K562 (cell line): ENCODE measurements at regions not wholly inside any gene's neighbourhood (a gene's known extent, or its start where the extent isn't known, plus 50 kb on each side); places are given as distances from the start of the nearest gene placed in this dataset.

ENCODE experiments used
- ATAC-seq: fragments of 200-7000 bp; cut with Tn5 transposase; 3 replicates; pipeline ENCODE4 v1.9.1; 2020; ENCODE audit warnings: moderate library complexity
- BruUV-seq: library from RNA; stranded (reverse); fragments of 400-500 nt; replicated peaks from 2 replicates; lab custom pipeline; 2021; lab: Mats Ljungman, UMichigan
- CTCF ChIA-PET: fragments of 300-600 bp; formaldehyde crosslinking; extraction: SDS; loops from one replicate; lab custom pipeline; 2021; ENCODE audit warnings: low intra/inter-chr PET ratio; lab: Yijun Ruan, JAX
- POLR2A ChIA-PET: fragments of 300-600, 350-650 bp; sonication (Branson Sonifier 250); formaldehyde crosslinking; extraction: SDS; loops from one replicate; lab custom pipeline; 2021; ENCODE audit warnings: antibody characterized with exemption, inconsistent platforms; lab: Yijun Ruan, JAX
- DNase-seq, 4 experiments: peaks; one replicate each; pipeline versions ENCODE4 v3.0.0 to v3.0.0-alpha.2; 2011 to 2018; ENCODE audit warnings: low spot score in 3 of 4, mixed read lengths in 3 of 4; ENCODE audit errors: extremely low read depth in 1 of 4
- FAIRE-seq: peaks from 2 replicates; lab custom pipeline; 2011; peaks lifted over from hg19 to GRCh38; lab: Jason Lieb, UNC
- H2AFZ ChIP-seq: 2 replicates; pipeline ENCODE4 v1.6.0; 2011; ENCODE audit warnings: low read depth, low read length, control low read depth, inconsistent platforms
- H3K27ac ChIP-seq: fragments of 200-600 bp; 3 replicates; pipeline ENCODE4 v1.8.0; 2011; ENCODE audit warnings: low read depth, mild to moderate bottlenecking, control low read depth, inconsistent platforms, low read length, moderate library complexity, mixed read lengths; ENCODE audit errors: extremely low read depth
- H3K27me3 ChIP-seq, 2 experiments: fragments of 300-600 bp in 1 of 2; 2 replicates in 1 of 2; 3 replicates in 1 of 2; pipeline versions ENCODE4 v1.6.0 to v1.8.0; 2011; ENCODE audit warnings: inconsistent platforms in 2 of 2, low read length in 2 of 2, mild to moderate bottlenecking in 1 of 2, mixed read lengths in 1 of 2, moderate library complexity in 1 of 2; ENCODE audit not compliant: control insufficient read depth in 2 of 2, insufficient read depth in 2 of 2
- H3K36me3 ChIP-seq: fragments of 300-600 bp; 3 replicates; pipeline ENCODE4 v1.8.0; 2011; ENCODE audit warnings: mild to moderate bottlenecking, low read length, inconsistent platforms; ENCODE audit not compliant: control insufficient read depth, insufficient read depth
- H3K4me1 ChIP-seq, 2 experiments: fragments of 200-600 bp in 1 of 2; replicated peaks in 1 of 2; 2 replicates in 1 of 2; 3 replicates in 1 of 2; pipeline versions ENCODE4 v1.5.1 to v1.8.0; 2011; ENCODE audit warnings: inconsistent platforms in 2 of 2, low read length in 2 of 2, mild to moderate bottlenecking in 1 of 2, mixed read lengths in 1 of 2, moderate library complexity in 1 of 2; ENCODE audit not compliant: control insufficient read depth in 2 of 2, insufficient read depth in 2 of 2
- H3K4me2 ChIP-seq: 2 replicates; pipeline ENCODE4 v1.6.1; 2011; ENCODE audit warnings: low read length, control low read depth, inconsistent platforms, mixed read lengths; ENCODE audit not compliant: insufficient read depth
- H3K4me3 ChIP-seq: fragments of 200-600 bp; sonication (generic), shearing (Covaris generic); 2 replicates; pipeline ENCODE4 v1.5.1; 2016; ENCODE audit warnings: control low read depth, inconsistent platforms
- H3K79me2 ChIP-seq: fragments of 200-600 bp; 3 replicates; pipeline ENCODE4 v1.8.0; 2011; ENCODE audit warnings: low read length, inconsistent platforms; ENCODE audit not compliant: control insufficient read depth, insufficient read depth
- H3K9ac ChIP-seq, 2 experiments: 2 replicates each; pipeline versions ENCODE4 v1.6.0 to v1.6.1; 2011; ENCODE audit warnings: low read depth in 2 of 2, low read length in 2 of 2, control low read depth in 1 of 2, inconsistent platforms in 1 of 2, mild to moderate bottlenecking in 1 of 2, mixed read lengths in 1 of 2; ENCODE audit not compliant: insufficient read depth in 1 of 2
- H3K9me1 ChIP-seq: one replicate; pipeline ENCODE4 v1.6.0; 2011; ENCODE audit warnings: inconsistent platforms, mild to moderate bottlenecking, low read length, moderate library complexity; ENCODE audit not compliant: control insufficient read depth, insufficient read depth
- H3K9me3 ChIP-seq: replicated peaks from 2 replicates; pipeline ENCODE4 v1.5.1; 2011; ENCODE audit warnings: low read depth, low read length, inconsistent platforms; ENCODE audit not compliant: control insufficient read depth, insufficient read depth
- H4K20me1 ChIP-seq: replicated peaks from 2 replicates; pipeline ENCODE4 v1.6.1; 2011; ENCODE audit warnings: low read length, inconsistent platforms, mixed read lengths; ENCODE audit not compliant: control insufficient read depth, insufficient read depth
- HDAC2 ChIP-seq: fragments of 450-650 bp; IDR thresholded peaks from 2 replicates; pipeline ENCODE4 v1.6.1; 2016; ENCODE audit warnings: mild to moderate bottlenecking
- ZBTB17 ChIP-seq: fragments of 450-650 bp; formaldehyde crosslinking; IDR thresholded peaks from 2 replicates; pipeline ENCODE4 v1.4.0; 2020; ENCODE audit warnings: mild to moderate bottlenecking
- WGBS: fragments of 100-300 bp; shearing (Covaris generic); methylation state at CpG from one replicate; pipeline ENCODE4 v1.1.6; 2016; ENCODE audit warnings: low coverage, mixed read lengths; ENCODE audit not compliant: insufficient coverage; ENCODE audit errors: missing lambda C conversion rate; 5-methylcytosine and 5-hydroxymethylcytosine counted together
- in situ Hi-C: fragments of 300-500 bp; cut with MboI; formaldehyde crosslinking; loops from 4 replicates; pipeline ENCODE4 v1.15.0; 2018; ENCODE audit warnings: inconsistent platforms, mixed read lengths
- intact Hi-C: fragments of 100-400 bp; cut with micrococcal nuclease; formaldehyde crosslinking; loops from 2 replicates; pipeline ENCODE4 v1.14.2; 2022
- TF ChIP-seq, protein P1 (sequence below): fragments of 250-450 bp; sonication (Bioruptor Pico); IDR thresholded peaks from 2 replicates; pipeline ENCODE4 v1.8.0; 2021; ENCODE audit warnings: borderline replicate concordance, mild to moderate bottlenecking, moderate library complexity; ENCODE audit not compliant: poor library complexity, severe bottlenecking
- TF ChIP-seq, protein P2 (sequence below), 2 experiments: IDR thresholded peaks; 2 replicates each; pipeline ENCODE4 v1.6.1; 2012; ENCODE audit warnings: improper control_type of control experiment in 2 of 2, low read depth in 2 of 2, low read length in 2 of 2, borderline replicate concordance in 1 of 2

DNA sequence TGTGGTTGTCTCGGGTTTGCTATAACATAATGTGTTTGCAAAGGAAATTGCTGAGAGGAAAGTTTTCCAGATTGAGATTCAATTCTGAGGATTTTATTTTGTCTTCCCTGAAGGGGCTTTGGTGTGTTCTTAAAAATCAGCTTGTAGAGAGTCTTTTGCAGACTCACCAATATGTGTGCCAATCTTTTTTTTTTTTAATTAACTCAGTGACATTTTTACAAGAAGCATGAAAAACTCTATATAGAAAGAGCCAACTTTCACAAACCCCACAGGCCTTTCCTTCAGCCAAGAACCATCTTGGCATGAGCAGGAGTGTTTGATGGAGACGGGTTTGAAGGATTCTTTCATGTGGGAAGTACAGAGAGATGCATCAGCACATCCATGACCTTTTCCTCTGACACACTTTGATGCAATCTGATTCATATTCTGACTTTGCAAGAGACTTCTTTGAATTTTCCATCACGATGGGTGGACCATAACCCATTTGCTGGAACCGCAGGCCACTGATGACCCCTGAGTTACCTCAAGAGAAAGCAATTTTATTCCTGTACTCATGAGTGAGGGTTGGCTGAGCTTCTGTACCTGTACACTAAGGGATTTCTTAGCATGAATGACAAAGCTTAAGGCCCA, 892.6 kb downstream of the XPNPEP1 start:
- intact Hi-C loops (no loop called here), in situ Hi-C loops (no loop called here)
- CTCF ChIA-PET, result no interaction called here
- H3K79me2 ChIP-seq, result no peaks in the 10 kb centered on the region
- H3K9me1 ChIP-seq, result no peaks in the 10 kb centered on the region
- H3K4me3 ChIP-seq, result no peak overlapping the region
- TF ChIP-seq HDAC2, result no peak
- TF ChIP-seq, protein P1, sequence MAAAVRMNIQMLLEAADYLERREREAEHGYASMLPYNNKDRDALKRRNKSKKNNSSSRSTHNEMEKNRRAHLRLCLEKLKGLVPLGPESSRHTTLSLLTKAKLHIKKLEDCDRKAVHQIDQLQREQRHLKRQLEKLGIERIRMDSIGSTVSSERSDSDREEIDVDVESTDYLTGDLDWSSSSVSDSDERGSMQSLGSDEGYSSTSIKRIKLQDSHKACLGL (CRISPR knock-in tag), result no peak
- TF ChIP-seq ZBTB17 (CRISPR knock-in tag), result no peak
- TF ChIP-seq, protein P2, sequence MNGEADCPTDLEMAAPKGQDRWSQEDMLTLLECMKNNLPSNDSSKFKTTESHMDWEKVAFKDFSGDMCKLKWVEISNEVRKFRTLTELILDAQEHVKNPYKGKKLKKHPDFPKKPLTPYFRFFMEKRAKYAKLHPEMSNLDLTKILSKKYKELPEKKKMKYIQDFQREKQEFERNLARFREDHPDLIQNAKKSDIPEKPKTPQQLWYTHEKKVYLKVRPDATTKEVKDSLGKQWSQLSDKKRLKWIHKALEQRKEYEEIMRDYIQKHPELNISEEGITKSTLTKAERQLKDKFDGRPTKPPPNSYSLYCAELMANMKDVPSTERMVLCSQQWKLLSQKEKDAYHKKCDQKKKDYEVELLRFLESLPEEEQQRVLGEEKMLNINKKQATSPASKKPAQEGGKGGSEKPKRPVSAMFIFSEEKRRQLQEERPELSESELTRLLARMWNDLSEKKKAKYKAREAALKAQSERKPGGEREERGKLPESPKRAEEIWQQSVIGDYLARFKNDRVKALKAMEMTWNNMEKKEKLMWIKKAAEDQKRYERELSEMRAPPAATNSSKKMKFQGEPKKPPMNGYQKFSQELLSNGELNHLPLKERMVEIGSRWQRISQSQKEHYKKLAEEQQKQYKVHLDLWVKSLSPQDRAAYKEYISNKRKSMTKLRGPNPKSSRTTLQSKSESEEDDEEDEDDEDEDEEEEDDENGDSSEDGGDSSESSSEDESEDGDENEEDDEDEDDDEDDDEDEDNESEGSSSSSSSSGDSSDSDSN (IDR thresholded peaks at IDR 0.05; ENCODE audit: borderline replicate concordance in 1 of 2, low read depth in 2 of 2, low read length in 2 of 2), result no peak
- no peaks in the 10 kb centered on the region for H3K27me3 ChIP-seq
- FAIRE-seq (no peak), ATAC-seq (no peak), DNase-seq (no peak)
- H3K36me3 ChIP-seq, result no peaks in the 10 kb centered on the region
- H3K27ac ChIP-seq, result no peak overlapping the region
- WGBS, result 0% methylated on average over 4 of the region's 4 CpGs
- no peak overlapping the region for H3K4me2 ChIP-seq
- POLR2A ChIA-PET, result no interaction called here
- BruUV-seq, result no TSS peak
- no peak overlapping the region for H2AFZ ChIP-seq
- H3K4me1 ChIP-seq, result no peaks in the 10 kb centered on the region
- no peak overlapping the region for H3K9ac ChIP-seq
- no peaks in the 10 kb centered on the region for H3K9me3 ChIP-seq
- no peaks in the 10 kb centered on the region for H4K20me1 ChIP-seq
